ENCODE measurements at regions not wholly inside any gene's neighbourhood (a gene's known extent, or its start where the extent isn't known, plus 50 kb on each side); places are given as distances from the start of the nearest gene placed in this dataset.

- TF ChIP-seq POLR2A (IDR thresholded peaks at IDR 0.05; ENCODE audit: low read depth, low read length) = no peak
- TF ChIP-seq CTCF (IDR thresholded peaks at IDR 0.05; ENCODE audit: extremely low read depth in 1 of 2, insufficient read depth in 1 of 2, low read depth in 1 of 2, low read length in 2 of 2) = no peak
Measured at GRCh38 chr16:13307255-13307654, 405.9 kb downstream of the SHISA9 start.

Measured in endothelial cell of umbilical vein (primary cell).